HEK293T (cell line): ENCODE measurements at regions not wholly inside any gene's neighbourhood (a gene's known extent, or its start where the extent isn't known, plus 50 kb on each side); places are given as distances from the start of the nearest gene placed in this dataset.

Source experiments
- CTBP1 ChIP-seq: fragments of 450-650 bp; IDR thresholded peaks from 2 replicates; pipeline ENCODE4 v1.6.1; 2016; ENCODE audit warnings: borderline replicate concordance
- ELF4 ChIP-seq: fragments of 450-650 bp; IDR thresholded peaks from 2 replicates; pipeline ENCODE4 v1.6.1; 2017; ENCODE audit warnings: antibody characterized with exemption
- FOXA1 ChIP-seq: fragments of 450-650 bp; IDR thresholded peaks from 2 replicates; pipeline ENCODE4 v1.6.1; 2016; ENCODE audit warnings: mild to moderate bottlenecking
- FOXK2 ChIP-seq: fragments of 450-650 bp; IDR thresholded peaks from 2 replicates; pipeline ENCODE4 v1.6.1; 2016; ENCODE audit warnings: mild to moderate bottlenecking
- LEF1 ChIP-seq: fragments of 450-650 bp; IDR thresholded peaks from 2 replicates; pipeline ENCODE4 v1.6.1; 2017; ENCODE audit warnings: mild to moderate bottlenecking, borderline replicate concordance
- NFRKB ChIP-seq: fragments of 450-650 bp; IDR thresholded peaks from 2 replicates; pipeline ENCODE4 v1.6.1; 2016; ENCODE audit warnings: mild to moderate bottlenecking, moderate library complexity
- SUZ12 ChIP-seq: fragments of 450-650 bp; IDR thresholded peaks from 2 replicates; pipeline ENCODE4 v1.6.1; 2016; ENCODE audit warnings: mild to moderate bottlenecking
- TARDBP ChIP-seq: fragments of 450-650 bp; IDR thresholded peaks from 2 replicates; pipeline ENCODE4 v1.6.1; 2016
- ZNF384 ChIP-seq: fragments of 450-650 bp; IDR thresholded peaks from 2 replicates; pipeline ENCODE4 v1.6.1; 2016
- TF ChIP-seq, protein P1 (sequence below): fragments of 450-650 bp; IDR thresholded peaks from 2 replicates; pipeline ENCODE4 v1.6.1; 2016

DNA sequence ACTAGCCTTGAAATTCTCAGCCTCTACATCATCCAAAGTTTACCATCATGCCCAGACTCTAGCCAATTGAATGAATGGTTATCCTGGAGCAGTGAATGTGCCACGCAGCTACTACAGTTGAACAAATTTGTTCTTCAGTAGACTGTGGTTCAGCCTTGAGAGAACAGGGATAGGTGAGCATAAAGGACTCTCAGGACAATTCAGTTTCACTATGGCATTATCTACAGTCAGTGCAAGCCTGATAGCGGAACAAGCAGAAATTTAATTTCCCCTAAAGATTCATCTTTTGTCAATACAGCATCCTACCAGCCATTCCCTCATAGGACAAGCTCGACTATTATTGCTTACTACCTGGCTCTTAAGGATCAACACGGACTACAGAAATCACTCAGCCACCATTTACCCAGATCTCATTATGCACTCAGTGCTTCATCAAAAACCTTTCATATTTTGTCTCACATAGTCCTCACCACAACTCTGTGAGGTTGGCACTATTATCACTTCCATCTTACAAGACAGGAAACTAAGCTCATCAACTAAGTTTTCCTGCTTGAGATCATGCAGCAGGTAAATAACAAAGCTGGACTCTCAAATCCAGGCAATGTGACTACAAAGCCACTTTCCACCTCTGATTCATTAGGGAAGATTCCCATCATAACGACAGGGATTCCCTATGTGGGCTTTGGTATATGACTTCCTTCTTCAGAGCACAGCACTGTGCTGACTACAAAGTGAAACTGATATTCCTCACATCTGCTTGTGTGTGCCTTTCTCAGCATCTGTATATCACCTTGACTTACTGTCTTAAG is 181.5 kb upstream of the ACVR2A start:
- TF ChIP-seq LEF1 (no peak), FOXA1 (no peak), FOXK2 (no peak), NFRKB (no peak), CTBP1 (no peak), ELF4 (no peak), SUZ12 (no peak), TARDBP (no peak), ZNF384 (no peak)
- TF ChIP-seq, protein P1, sequence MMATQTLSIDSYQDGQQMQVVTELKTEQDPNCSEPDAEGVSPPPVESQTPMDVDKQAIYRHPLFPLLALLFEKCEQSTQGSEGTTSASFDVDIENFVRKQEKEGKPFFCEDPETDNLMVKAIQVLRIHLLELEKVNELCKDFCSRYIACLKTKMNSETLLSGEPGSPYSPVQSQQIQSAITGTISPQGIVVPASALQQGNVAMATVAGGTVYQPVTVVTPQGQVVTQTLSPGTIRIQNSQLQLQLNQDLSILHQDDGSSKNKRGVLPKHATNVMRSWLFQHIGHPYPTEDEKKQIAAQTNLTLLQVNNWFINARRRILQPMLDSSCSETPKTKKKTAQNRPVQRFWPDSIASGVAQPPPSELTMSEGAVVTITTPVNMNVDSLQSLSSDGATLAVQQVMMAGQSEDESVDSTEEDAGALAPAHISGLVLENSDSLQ = no peak
